OCI-LY1 (cell line): ENCODE measurements at regions not wholly inside any gene's neighbourhood (a gene's known extent, or its start where the extent isn't known, plus 50 kb on each side); places are given as distances from the start of the nearest gene placed in this dataset.

ENCODE experiments used
- CTCF ChIP-seq: fragments of 200-600 bp; sonication (generic), shearing (Covaris generic); IDR thresholded peaks from 2 replicates; pipeline ENCODE4 v1.5.1; 2017; ENCODE audit warnings: mild to moderate bottlenecking, antibody characterized with exemption, low read length, moderate library complexity, mixed read lengths
- EZH2 ChIP-seq: fragments of 200-600 bp; sonication (generic), shearing (Covaris generic); IDR thresholded peaks from 2 replicates; pipeline ENCODE4 v1.8.0; 2017; ENCODE audit warnings: borderline replicate concordance, mixed run types, mild to moderate bottlenecking, antibody characterized with exemption, low read length, moderate library complexity, mixed read lengths

- TF ChIP-seq CTCF (no peak), EZH2 (no peak)
Observed at GRCh38 chr6:87860902-87861301, 158.9 kb upstream of the AKIRIN2 start.
